CD4-positive, alpha-beta T cell treated with Interleukin-12 subunit alpha and Interleukin-12 subunit beta, for 1 hour (primary cell): ENCODE measurements at regions not wholly inside any gene's neighbourhood (a gene's known extent, or its start where the extent isn't known, plus 50 kb on each side); places are given as distances from the start of the nearest gene placed in this dataset.
"Not testable (repeated sequence)": the region's sequence is repeated elsewhere in the genome, so short reads cannot be mapped to it uniquely, and the experiment has no call there.

Source experiments
- DNase-seq: peaks from one replicate; pipeline ENCODE4 v3.0.0-alpha.2; 2020

DNA sequence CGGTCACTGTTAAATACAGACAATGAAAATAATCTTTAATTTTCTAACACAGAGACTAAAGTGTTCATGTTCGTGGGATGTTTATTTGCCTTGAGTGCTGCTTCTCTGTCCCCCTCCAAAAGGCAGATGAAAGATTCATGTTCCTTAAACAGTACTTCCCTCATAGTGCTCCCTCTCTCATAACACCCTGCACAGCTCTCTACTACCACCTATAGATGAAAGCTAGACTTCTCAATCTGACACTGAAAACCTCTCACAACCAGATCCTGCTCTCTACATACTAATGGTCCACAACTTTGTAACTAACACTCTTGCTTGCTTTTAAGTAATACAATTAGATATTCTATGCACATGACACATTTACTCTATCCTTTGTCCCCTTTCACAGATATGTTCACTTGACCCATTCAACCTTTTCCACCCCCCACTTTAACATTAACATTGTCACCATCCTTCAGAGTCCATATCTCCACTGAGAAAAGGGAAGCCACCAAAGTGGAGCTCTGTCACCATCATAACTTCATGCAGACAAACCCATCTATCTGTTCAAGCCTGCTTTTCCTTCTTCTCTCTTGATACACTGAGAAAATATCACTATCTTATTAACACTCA lies 266.4 kb upstream of the USP15 start:
- DNase-seq, result peak; percentile 18

DNA sequence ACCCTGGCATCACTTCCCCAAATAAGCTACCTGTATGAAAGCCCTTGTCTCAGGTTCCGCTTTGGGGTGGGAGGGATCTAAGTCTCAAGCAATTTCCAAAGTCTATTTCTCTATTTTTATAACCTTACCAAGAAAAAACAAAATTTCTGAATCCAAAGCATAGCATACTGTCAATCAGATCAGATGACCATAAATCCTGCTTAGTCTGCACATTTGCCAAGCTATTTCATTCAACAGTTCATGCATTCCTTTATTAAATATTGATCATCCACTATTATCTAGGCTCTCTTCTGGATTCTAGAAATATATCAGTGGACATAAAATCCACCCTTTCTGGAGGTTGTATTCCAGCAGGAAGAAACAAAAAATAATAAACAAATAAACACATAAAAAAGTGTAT lies 263.5 kb upstream of the USP15 start:
- DNase-seq, result no peak

DNA sequence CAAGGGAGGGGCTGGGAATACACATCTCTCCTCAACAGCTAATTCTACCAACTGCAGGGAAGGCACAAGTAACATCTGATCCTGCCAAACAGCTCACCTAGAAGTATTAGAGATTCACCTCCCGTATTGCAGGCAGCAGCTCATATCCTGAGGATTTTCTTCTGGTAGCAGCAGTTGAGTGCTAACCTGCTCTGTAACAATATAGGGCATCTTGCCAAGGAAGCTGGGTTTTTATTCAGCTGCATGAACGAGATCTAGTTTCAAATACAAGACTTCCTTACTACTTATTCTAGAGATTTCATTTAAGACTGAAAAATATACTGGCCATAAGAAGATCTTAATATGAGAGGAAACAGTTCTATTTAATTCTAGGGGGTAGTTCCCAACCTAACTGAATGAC lies 261.4 kb upstream of the USP15 start:
- DNase-seq, result no peak

DNA sequence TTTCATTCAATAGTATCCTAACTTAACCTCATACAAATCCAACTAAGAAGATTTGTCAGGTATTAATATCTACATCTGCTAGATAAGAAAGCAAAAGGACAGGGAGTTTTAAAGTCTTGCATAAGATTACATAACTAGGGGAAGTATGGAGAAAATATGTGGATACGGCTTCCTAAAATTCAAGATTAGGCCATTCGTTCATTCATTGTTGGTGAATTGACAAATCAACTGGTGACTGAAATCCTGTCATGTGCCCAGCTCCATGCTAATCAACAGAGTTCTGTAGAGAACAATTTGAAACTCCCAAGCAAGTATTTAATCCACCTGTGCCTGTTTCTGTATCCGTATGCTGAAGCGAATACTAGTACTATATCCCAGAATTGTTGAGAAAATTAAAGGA lies 260.9 kb upstream of the USP15 start:
- DNase-seq, result no peak

DNA sequence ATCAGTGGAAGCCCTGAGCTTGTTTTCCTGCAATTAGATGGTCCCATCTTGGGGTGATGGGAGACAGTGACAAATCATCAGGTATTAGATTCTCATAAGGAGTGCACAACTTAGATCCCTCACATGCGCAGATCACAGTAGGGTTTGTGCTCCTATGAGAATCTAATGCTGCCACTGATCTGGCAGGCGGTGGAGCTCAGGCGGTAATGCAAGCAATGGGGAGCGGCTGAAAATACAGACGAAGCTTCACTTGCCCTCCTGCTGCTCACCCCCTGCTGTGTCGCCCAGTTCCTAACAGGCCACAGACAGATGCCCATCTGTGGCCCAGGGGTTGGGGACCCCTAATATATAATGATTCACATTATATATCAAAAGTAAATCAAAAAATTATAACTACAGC lies 258.8 kb upstream of the USP15 start:
- no peak for DNase-seq

DNA sequence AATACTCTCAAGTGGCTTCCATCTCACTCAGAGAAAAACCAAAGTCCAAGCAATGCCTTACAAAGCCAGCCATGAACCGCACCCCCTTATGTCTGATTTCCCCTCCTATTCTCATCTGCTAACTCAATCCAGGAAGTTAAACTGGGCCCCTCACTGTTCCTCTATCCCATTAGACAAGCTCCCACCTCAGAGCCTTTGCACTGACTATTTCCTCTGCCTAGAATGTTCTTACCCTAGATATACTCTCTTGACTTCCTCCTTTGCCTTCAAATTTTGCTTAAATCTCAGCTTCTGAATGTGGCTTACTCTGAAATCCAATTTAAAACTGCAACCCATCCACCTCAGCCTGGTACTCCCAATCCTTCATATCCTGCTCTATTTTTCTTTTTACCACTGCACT lies 257.0 kb upstream of the USP15 start:
- no peak for DNase-seq

- DNase-seq, result no peak
These were observed 256.5 kb upstream of the USP15 start for GRCh38 chr12:62003701-62004100.

GRCh38 chr12:62005615-62006014 lies 254.6 kb upstream of the USP15 start:
- no peak for DNase-seq

DNA sequence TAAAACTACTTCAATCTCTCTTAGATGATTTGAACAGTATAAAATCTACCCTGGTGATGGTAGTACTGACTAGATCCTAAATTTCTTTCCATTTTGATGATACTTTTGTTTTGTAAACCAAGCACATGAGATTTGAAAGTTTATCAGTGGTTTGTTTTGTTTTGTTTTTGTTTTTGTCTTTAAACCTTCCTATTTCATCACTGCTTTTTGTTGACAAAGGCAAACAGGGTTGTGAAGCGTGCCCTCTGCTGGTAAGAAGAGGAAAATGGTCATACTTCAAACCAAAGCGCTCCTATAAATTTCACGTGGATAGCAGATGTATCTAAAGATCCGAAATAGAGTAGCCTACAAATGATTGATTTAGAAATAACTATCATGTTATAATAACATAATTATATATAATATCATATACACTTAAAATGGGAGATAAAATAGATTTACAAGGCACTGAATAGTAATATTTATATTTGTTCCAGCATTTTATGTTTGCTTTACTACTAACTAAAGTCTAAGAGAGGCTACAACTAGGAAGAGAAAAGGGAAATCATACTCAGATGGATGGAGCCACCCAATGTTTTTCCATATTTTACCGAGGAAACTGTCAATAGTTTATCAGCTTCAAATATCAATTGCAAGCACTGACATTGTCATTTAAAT lies 254.0 kb upstream of the USP15 start:
- DNase-seq, result peak; percentile 31

GRCh38 chr12:62008703-62009102 lies 251.5 kb upstream of the USP15 start:
- no peak for DNase-seq

DNA sequence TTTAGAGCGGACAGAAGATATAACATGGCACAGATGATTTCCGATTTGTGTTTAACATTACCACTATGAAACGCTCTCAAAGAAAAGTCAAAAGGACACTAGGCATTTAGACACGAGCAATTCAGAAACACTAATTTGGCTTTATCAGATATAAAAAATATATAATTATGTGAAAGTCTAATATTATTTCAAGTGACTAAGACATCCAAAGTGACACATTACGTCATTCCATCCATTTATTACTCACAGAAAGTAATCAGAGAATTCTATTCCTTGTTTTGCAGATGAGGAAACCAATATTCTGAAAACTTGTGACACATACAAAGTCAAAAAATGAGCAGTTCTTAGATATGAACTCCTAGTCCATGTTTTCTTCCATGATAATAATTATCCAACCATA lies 250.8 kb upstream of the USP15 start:
- DNase-seq, result no peak

- DNase-seq, result not testable (repeated sequence)
These were observed 249.8 kb upstream of the USP15 start for GRCh38 chr12:62010331-62010906.

DNA sequence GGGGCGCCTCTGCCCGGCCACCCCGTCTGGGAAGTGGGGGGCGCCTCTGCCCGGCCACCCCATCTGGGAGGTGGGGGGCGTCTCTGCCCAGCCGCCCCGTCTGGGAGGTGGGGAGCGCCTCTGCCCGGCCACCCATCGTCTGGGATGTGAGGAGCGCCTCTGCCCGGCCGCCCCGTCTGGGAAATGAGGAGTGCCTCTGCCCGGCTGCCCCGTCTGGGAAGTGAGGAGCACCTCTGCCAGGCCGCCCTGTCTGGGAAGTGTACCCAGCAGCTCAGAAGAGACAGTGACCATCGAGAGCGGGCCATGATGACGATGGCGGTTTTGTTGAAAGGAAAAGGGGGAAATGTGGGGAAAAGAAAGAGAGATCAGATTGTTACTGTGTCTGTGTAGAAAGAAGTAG lies 249.2 kb upstream of the USP15 start:
- not testable (repeated sequence) for DNase-seq

DNA sequence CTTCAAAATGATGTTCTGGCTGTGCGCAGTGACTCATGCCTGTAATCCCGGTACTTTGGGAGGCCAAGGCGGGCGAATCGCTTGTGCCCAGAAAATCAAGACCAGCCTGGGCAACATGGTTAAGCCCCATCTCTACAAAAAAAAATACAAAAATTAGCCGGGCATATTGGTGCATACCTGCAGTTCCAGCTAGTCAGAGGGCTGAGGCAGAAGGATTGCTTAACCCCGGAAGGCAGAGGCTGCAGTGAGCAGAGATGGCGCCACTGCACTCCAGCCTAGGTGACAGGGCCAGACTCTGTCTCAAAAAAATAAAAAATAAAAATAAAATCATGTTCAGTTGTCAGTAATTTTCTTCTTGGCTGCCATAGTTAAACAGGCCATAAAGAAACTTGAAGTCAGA lies 245.9 kb upstream of the USP15 start:
- no peak for DNase-seq

GRCh38 chr12:62016021-62016420 lies 244.2 kb upstream of the USP15 start:
- DNase-seq, result no peak

GRCh38 chr12:62021808-62022207 lies 238.4 kb upstream of the USP15 start:
- no peak for DNase-seq

DNA sequence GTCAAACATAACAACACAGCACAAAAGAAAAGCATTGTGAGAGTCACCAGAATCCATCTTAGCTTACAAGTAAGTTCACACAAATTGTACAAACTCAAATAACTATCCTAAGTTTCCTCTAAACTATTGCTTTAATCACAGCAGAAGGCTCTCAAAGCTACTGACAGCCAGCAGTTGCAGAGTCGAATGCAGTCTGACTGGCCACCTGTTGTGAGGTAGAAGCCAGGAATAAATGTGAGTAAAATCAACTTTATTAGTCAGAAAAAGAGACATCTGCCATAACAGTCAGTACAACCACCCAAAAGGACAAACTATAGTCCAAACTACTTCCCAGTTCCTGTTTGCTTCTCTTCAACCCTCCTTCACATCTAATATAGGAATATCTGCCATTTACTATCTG lies 231.7 kb upstream of the USP15 start:
- DNase-seq, result no peak

DNA sequence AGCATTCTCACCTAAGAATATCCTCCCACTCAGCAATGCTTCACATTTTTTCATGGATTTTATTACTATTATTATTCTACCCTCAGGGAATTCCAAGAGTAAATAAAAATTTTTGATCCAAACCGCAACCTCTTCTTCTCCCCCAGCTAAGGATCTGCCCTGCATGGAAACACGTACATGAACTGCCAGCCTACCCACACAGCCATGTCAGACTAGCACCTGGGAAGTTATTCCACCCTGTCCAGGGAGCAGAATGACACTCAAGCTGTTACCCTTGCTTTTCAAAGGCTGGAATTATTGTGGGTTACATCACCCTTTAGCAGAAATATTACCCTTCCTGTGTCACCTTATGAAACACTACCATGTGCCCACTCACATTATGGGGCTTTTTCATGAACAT lies 227.3 kb upstream of the USP15 start:
- no peak for DNase-seq

GRCh38 chr12:62044450-62045135 lies 215.6 kb upstream of the USP15 start:
- no peak for DNase-seq

- no peak for DNase-seq
These were observed 215.0 kb upstream of the USP15 start for GRCh38 chr12:62045211-62045610.

GRCh38 chr12:62050785-62051184 lies 209.4 kb upstream of the USP15 start:
- no peak for DNase-seq

- no peak for DNase-seq
These were observed 190.2 kb upstream of the USP15 start for GRCh38 chr12:62069976-62070375.

GRCh38 chr12:62073236-62073635 lies 187.0 kb upstream of the USP15 start:
- DNase-seq, result not testable (repeated sequence)

GRCh38 chr12:62075870-62076269 lies 184.3 kb upstream of the USP15 start:
- DNase-seq, result no peak
